ENCODE measurements at regions not wholly inside any gene's neighbourhood (a gene's known extent, or its start where the extent isn't known, plus 50 kb on each side); places are given as distances from the start of the nearest gene placed in this dataset.

GRCh38 chr4:176969011-176969410 lies 176.3 kb upstream of the VEGFC start:
- H3K9me2 ChIP-seq (replicated peaks; ENCODE audit: low read depth, low read length), result no peaks in the 10 kb centered on the region

GRCh38 chr4:176970853-176971252 lies 178.1 kb upstream of the VEGFC start:
- Histone ChIP-seq H3K4me2 (ENCODE audit: low read depth, low read length, poor library complexity, severe bottlenecking) (no peak overlapping the region), H4K20me1 (ENCODE audit: insufficient read depth, low read length, poor library complexity, severe bottlenecking) (no peaks in the 10 kb centered on the region), H3K36me3 (ENCODE audit: insufficient read depth, low read length) (no peaks in the 10 kb centered on the region), H2AFZ (ENCODE audit: low read length) (no peak overlapping the region), H3K9ac (ENCODE audit: low read depth, low read length, poor library complexity, severe bottlenecking) (no peak overlapping the region), H3K79me2 (ENCODE audit: insufficient read depth, low read length) (no peaks in the 10 kb centered on the region), H3K9me3 (ENCODE audit: insufficient read depth, low read depth, low read length) (no peaks in the 10 kb centered on the region), H3K27me3 (ENCODE audit: insufficient read depth, low read length, poor library complexity, severe bottlenecking) (no peaks in the 10 kb centered on the region), H3K9me2 (replicated peaks; ENCODE audit: low read depth, low read length) (no peaks in the 10 kb centered on the region), H3K4me1 (ENCODE audit: insufficient read depth, low read length, poor library complexity, severe bottlenecking) (no peaks in the 10 kb centered on the region), H3F3A (ENCODE audit: low read depth) (no peaks in the 10 kb centered on the region), H3K4me3 (ENCODE audit: low read length, poor library complexity, severe bottlenecking) (no peak overlapping the region)
- no peak for TF ChIP-seq EZH2phosphoT487 (IDR thresholded peaks at IDR 0.05; ENCODE audit: borderline replicate concordance)
- TF ChIP-seq CTCF (conservative IDR thresholded peaks at IDR 0.05; ENCODE audit: low read length), result no peak

More at GRCh38 chr4:176969011-176969410, 176.3 kb upstream of the VEGFC start:
- H2AFZ ChIP-seq (ENCODE audit: low read length), result no peak overlapping the region
- no peaks in the 10 kb centered on the region for H3K9me3 ChIP-seq (ENCODE audit: insufficient read depth, low read depth, low read length)
- H3K36me3 ChIP-seq (ENCODE audit: insufficient read depth, low read length), result no peaks in the 10 kb centered on the region
- H3K4me2 ChIP-seq (ENCODE audit: low read depth, low read length, poor library complexity, severe bottlenecking), result no peak overlapping the region
- no peaks in the 10 kb centered on the region for H3K79me2 ChIP-seq (ENCODE audit: insufficient read depth, low read length)
- no peaks in the 10 kb centered on the region for H3K27me3 ChIP-seq (ENCODE audit: insufficient read depth, low read length, poor library complexity, severe bottlenecking)
- no peak overlapping the region for H3K4me3 ChIP-seq (ENCODE audit: low read length, poor library complexity, severe bottlenecking)
- no peaks in the 10 kb centered on the region for H3K4me1 ChIP-seq (ENCODE audit: insufficient read depth, low read length, poor library complexity, severe bottlenecking)
- H3K9ac ChIP-seq (ENCODE audit: low read depth, low read length, poor library complexity, severe bottlenecking), result no peak overlapping the region
- no peaks in the 10 kb centered on the region for H4K20me1 ChIP-seq (ENCODE audit: insufficient read depth, low read length, poor library complexity, severe bottlenecking)
- no peaks in the 10 kb centered on the region for H3F3A ChIP-seq (ENCODE audit: low read depth)
- TF ChIP-seq EZH2phosphoT487 (IDR thresholded peaks at IDR 0.05; ENCODE audit: borderline replicate concordance) (no peak), CTCF (conservative IDR thresholded peaks at IDR 0.05; ENCODE audit: low read length) (no peak)

- Histone ChIP-seq H3K4me3 (ENCODE audit: low read length, poor library complexity, severe bottlenecking) (no peak overlapping the region), H3K9me2 (replicated peaks; ENCODE audit: low read depth, low read length) (no peaks in the 10 kb centered on the region), H4K20me1 (ENCODE audit: insufficient read depth, low read length, poor library complexity, severe bottlenecking) (no peaks in the 10 kb centered on the region), H2AFZ (ENCODE audit: low read length) (no peak overlapping the region), H3K9me3 (ENCODE audit: insufficient read depth, low read depth, low read length) (no peaks in the 10 kb centered on the region), H3F3A (ENCODE audit: low read depth) (no peaks in the 10 kb centered on the region), H3K9ac (ENCODE audit: low read depth, low read length, poor library complexity, severe bottlenecking) (no peak overlapping the region), H3K4me2 (ENCODE audit: low read depth, low read length, poor library complexity, severe bottlenecking) (no peak overlapping the region), H3K79me2 (ENCODE audit: insufficient read depth, low read length) (no peaks in the 10 kb centered on the region), H3K4me1 (ENCODE audit: insufficient read depth, low read length, poor library complexity, severe bottlenecking) (no peaks in the 10 kb centered on the region), H3K27me3 (ENCODE audit: insufficient read depth, low read length, poor library complexity, severe bottlenecking) (no peaks in the 10 kb centered on the region), H3K36me3 (ENCODE audit: insufficient read depth, low read length) (no peaks in the 10 kb centered on the region)
- TF ChIP-seq CTCF (conservative IDR thresholded peaks at IDR 0.05; ENCODE audit: low read length) (no peak), EZH2phosphoT487 (IDR thresholded peaks at IDR 0.05; ENCODE audit: borderline replicate concordance) (no peak)
These were observed 178.9 kb upstream of the VEGFC start for GRCh38 chr4:176971576-176972115.

All from Loucy (cell line).